HG03520 (cell line): ENCODE measurements at regions not wholly inside any gene's neighbourhood (a gene's known extent, or its start where the extent isn't known, plus 50 kb on each side); places are given as distances from the start of the nearest gene placed in this dataset.
"Not testable (repeated sequence)": the region's sequence is repeated elsewhere in the genome, so short reads cannot be mapped to it uniquely, and the experiment has no call there.

ENCODE experiments used
- ATAC-seq: cut with Tn5 transposase; IDR thresholded peaks from one replicate; pipeline ENCODE4 v1.9.1; 2021; ENCODE audit warnings: mild to moderate bottlenecking, moderate library complexity; ENCODE audit not compliant: unreplicated experiment

GRCh38 chr10:55183993-55184392 is 383.0 kb upstream of the PCDH15 start:
- ATAC-seq: no peak

GRCh38 chr10:55180357-55180756 is 379.3 kb upstream of the PCDH15 start:
- ATAC-seq: no peak

DNA sequence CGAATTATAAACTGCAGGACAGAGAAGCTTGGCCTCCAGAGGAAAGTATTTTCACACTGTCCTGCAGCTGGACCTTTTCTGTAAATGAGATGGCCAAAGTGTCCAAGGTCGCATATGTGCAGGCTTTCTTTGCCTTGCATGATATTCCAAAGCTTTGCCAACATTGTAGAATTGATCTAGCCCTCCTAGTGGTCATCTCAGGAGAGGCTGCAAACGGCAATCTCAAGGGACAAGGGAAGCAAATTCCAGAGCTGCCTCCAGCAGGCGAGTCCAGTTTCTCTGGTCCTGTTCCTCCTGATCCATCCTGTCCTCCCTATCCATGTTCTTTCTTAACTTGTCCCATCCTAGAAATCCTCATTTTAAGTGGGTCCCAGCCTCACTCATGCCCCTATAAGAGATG is 373.4 kb upstream of the PCDH15 start:
- no peak for ATAC-seq

GRCh38 chr10:55169493-55169892 is 368.5 kb upstream of the PCDH15 start:
- no peak for ATAC-seq

GRCh38 chr10:55168343-55168742 is 367.3 kb upstream of the PCDH15 start:
- no peak for ATAC-seq

DNA sequence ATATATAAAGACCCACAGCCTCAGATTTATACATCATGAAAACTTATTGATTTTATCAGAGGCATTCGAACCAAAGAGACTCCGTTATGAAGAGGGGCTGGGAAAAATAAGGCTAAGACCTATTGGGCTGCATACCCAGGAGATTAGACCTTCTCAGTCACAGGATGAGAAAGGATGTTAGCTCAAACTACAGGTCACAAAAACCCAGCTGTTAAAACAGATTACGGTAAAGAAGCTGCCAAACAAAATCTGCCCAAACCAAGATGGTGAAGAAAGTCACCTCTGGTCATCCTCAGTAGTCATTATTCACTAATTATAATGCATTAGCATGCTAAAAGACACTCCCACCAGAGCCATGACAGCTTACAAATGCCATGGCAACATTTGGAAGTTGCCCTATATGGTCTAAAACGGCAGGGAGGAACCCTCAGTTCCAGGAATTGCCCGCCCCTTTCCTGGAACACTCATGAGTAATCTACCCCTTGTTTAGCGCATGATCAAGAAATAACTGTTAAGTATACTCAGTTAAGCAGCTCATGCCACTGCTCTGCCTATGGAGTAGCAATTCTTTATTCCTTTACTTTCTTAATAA is 362.5 kb upstream of the PCDH15 start:
- ATAC-seq: no peak

GRCh38 chr10:55162321-55162720 is 361.3 kb upstream of the PCDH15 start:
- ATAC-seq: not testable (repeated sequence)

DNA sequence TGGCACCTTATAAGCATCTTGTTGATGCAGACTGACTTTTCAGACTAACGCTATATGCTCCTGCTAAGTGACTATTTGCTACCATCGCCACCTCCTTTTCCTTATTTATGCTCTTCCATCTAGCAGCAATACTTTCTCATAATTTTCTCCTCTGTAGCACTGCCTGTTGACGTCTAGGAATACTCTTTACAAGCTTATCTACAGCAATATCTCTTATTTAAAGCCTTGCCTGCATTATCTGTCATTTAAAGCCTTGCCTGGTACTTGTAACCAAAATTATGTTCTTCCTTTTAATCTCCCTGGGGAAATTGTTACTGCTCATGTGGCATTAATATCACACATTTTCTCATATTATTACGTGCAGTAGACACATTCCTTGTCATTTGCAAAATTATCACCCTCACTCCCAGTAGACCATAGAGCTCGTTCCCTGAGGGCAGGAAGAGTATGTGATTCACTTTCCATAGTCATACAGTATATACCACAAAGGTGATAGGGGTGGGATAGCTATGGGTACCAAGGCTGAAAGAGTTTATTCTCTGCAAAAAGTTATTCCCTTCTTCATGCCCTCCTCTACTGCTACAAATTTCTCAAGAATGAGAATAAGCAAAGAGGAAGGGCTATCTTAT is 359.7 kb upstream of the PCDH15 start:
- ATAC-seq: no peak

- no peak for ATAC-seq
Measured at GRCh38 chr10:55158633-55159032, 357.6 kb upstream of the PCDH15 start.

DNA sequence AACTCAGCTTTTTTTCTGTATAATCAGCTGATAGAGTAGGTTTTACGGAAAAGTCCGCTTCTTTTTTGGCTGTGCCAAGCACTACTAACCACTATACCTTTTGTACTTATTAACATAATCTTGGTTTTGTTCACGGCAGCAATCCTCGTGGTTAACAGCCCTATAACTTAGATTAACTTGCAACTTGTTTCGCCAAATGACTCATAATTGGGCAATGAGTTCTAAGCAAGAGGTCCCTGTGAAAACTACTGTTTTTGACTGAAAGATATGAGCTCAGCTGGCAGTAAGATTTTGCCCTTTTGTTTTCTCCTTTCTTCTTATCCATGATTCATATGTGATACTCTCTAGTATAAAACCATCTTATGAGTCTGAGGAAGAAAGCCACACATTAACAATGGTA is 345.0 kb upstream of the PCDH15 start:
- no peak for ATAC-seq

DNA sequence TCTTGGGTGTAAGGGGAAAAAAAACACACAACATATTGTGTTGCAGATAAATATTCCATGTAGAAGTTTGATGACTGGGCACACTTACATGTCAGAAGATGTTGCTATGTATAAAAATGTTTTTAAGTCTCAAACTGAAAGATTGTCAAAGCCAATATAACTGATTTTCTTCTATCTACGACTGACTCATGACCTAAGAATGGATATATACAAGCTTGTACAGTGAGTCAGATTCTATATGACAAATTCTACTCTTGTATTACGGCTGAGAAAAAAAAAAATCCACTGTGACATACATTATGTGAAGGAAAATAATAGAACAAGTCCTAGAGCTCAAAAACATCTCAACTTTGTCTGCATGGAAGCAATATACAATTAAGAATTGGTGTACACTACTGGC is 343.0 kb upstream of the PCDH15 start:
- ATAC-seq: no peak

- ATAC-seq: no peak
Measured at GRCh38 chr10:55141892-55142291, 340.9 kb upstream of the PCDH15 start.

GRCh38 chr10:55137063-55137462 is 336.0 kb upstream of the PCDH15 start:
- no peak for ATAC-seq

- ATAC-seq: no peak
Measured at GRCh38 chr10:55104738-55105137, 303.7 kb upstream of the PCDH15 start.

DNA sequence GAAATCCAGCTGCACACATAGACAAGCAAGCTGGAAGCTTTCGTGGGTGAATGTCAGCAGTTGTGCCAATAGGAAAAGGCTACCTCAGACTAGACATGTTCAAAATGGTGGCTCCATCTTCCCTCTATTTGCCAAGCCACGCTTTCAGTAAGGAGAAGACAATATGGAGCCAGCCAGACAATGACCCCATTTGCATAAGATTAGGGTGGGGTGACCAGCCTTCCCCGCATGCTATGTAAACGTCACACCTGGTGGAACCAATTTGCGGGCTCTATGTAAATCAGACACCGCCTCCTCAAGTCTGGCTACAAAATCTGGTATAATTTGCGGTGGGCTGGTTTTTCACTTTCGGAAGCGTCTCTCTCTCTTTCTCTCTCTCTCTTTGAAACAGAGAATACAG is 297.4 kb upstream of the PCDH15 start:
- no peak for ATAC-seq

DNA sequence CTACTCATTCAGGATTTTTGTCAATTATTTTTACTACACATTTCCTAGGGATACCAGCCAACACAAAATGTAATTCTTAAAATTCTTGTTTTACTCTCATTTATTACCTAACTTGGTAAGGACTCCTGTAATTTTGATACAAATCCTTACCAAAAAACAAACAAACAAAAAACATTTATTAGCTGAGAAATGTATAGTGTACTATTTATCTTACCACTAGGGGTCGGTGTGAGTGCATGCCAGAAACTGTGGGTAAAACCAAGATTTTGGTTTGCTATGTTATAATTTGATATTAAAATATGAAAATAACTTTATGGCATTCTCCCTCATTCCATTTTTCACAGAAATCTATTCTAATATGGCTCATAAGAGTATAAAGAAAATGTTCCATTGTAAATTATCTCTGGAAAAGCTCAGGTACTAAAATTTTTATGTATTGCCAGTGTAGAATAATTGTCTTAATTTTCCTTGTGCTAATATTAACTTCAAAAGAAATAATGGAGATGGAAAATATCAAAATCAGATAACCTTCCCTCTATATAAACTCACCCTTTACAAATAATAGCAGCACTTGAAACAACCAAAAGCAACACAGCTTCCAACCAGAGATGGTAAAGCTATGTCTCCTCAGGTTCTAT is 290.8 kb upstream of the PCDH15 start:
- ATAC-seq: no peak

DNA sequence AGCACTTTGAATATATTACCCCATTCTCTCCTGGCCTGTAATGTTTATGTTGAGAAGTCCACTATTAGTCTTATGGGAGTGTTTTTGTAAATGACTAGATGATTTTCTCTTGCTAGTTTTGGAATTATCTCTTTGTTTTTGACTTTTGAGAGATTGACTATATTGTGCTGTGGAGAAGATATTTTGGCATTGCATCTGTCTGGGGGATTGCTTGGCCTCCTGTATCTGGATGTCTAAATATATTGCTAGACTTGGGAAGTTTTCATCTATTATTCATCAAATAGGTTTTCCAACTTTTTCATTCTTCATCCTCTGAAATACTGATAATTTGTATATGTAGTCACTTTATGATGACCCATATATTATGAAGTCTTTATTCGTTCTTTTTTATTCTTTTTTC is 277.1 kb upstream of the PCDH15 start:
- ATAC-seq: no peak

DNA sequence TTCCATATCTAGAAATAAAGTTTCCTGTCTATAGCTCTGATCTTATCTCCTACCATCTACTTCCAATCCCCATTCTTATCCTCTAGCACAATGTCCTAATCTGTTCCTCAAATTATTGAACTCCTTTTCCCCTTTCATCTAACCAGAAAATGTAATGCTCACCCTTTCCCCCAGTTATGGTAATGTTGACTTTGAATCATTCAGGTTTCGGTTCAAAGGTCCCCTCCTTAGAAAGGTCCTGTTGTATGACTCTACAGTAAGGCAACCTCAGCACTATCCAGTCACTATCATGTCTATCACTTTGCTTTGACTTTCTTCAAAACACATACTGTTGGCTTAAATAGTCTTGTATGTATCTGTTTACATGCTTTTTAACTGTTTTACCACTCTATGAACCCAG is 264.2 kb upstream of the PCDH15 start:
- ATAC-seq: no peak

DNA sequence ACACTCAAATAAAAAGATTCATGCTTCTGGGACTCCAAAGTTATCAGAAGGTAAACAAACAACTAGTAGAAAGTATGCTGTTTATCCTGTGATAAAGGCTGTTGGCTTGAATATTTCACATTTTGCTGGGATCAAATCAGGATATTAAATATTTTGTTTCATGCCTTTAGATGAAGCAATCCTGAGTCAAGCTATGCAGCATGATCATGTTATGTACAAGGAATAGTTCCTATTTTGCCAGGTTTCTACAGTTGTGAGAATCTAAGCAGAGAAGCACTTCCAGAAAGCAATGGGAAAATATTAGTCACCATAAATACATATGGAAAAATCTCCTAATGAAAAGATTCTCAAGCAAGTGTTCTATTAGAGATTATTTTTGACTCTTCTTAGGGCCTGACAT is 262.8 kb upstream of the PCDH15 start:
- no peak for ATAC-seq

DNA sequence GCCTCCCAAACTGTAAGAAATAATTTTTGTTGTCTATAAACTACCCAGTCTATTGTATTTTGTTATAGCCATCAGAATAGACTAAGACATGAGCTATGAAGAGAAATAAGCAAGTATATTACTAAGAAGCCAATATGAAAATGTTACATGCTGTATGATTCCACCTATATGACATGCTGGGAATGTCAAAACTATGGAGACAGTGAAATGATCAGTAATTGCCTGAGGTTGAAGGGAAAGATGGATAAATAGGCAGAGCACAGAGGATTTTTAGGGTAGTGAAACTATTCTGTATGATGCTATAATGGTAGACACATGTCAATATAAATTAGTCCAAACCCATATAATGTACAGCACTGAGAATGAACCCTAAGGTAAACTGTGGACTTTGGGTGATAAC is 261.3 kb upstream of the PCDH15 start:
- ATAC-seq: no peak

- no peak for ATAC-seq
Measured at GRCh38 chr10:55058800-55059199, 257.8 kb upstream of the PCDH15 start.

- ATAC-seq: no peak
Measured at GRCh38 chr10:55051515-55051914, 250.5 kb upstream of the PCDH15 start.
